Muscle of arm (tissue), 1 donor: ENCODE measurements at regions not wholly inside any gene's neighbourhood (a gene's known extent, or its start where the extent isn't known, plus 50 kb on each side); places are given as distances from the start of the nearest gene placed in this dataset.
"Not testable (repeated sequence)": the region's sequence is repeated elsewhere in the genome, so short reads cannot be mapped to it uniquely, and the experiment has no call there.

Experiments used
- DNase-seq: peaks from one replicate; pipeline ENCODE4 v3.0.0-alpha.2; 2013

DNA sequence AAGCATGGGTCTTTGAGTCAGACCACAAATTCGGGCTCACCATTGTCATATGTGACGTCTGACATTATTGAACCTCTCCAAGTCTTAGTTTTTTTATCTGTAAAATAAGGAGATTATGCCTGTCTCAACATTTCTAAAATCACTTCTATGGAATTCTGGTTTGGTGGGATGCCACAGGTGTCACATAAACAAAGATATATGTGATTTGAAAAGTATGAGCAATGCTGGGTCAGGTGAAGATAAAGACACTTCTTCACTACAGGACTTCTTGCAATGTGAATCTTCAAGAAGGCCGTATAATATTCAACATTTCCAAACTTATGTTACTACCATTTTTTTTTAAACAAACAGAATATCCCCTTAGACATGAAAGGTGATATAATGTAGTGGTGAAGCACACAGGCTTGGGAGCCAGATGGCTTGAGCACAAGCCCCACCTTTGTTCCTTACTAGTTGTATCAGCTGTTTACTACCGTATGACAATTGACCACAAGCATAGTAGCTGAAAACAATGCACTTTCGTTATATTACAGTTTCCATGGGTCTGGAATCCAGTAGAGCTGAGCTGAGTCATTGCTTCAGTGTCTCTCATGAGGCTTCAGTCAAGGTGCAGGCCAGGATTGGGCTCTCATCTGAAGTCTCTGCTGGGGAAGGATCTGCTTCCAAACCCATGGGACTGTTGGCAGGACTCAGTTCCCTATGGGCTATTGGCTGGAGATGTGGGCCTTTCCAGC, 87.7 kb downstream of the UTP18 start:
- DNase-seq, result no peak

DNA sequence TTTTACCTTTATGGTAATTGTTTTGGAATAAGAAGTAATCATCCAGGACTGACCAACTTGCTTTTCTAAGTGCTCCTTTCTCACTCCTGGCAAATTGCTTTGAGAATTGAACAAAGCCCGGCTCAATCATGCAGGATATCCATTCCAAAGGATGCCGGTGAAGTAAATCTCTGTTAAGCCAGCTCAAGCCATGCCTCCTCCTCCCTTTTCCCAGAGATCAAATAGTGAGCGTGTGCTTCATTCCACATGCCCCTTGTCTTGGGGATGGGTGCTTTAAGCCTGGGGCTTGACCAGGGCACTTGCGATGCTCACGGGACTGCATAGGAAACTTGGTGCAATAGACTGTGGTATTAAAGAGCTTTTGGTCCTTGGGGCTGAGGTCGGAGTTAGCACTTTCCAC, 90.7 kb downstream of the UTP18 start:
- no peak for DNase-seq

DNA sequence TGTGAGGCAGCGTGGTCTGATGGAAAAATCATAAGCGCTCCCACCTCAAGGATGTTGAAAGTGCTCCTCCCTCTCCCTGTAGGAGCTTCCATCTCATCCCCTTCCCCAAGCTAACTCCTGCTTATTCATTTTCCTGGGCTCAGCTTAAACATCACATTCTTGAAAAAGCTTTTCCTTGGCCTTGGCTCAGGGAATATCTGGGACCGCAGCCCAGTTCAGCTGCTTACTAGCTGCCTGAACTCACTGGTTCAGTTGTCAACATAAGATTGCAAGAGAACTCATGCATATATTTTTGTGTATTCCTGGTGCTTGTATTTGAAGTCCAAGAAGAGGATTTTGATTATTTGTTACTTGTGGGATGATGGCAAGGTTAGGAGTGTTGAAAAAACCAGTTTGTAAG, 91.5 kb downstream of the UTP18 start:
- peak; percentile 94 for DNase-seq

DNA sequence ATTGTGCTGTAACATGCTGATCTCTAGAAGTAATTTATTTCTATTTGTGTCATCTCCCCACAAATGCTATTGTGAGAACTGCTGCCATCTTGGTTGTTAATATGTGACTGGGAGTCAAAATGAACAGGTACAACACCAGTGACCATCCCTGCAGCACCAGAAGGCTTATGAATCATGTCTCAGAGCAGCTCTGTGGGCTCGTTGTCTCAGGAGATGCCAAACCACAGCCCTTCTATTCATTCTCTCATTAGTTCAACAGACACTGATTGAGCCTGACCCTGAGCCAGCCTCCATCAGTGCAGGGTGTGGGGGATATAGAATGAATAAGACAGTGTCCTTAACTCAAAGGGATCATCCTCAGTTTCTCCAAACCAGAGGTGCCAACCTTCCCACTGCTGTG, 92.5 kb downstream of the UTP18 start:
- DNase-seq, result no peak

DNA sequence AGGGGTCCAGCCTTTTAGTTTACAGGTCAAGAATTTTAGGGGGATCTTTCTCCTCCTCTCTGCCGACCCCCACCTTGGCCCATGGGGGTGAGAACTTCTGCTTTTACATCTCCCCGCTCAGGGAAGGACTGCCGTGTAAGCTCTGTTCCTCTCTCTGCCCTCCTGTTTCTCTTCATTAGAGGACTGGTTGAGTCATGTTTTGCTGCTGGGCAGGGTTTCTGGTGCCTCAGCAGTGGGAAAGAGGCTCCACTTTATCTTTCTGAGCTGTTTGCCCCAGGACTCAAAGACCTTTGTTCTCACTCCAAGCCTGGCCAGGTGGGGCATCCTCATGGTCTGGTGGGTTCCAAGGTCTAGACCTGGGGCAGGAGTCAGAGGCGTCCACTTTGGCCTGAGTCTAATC, 93.0 kb downstream of the UTP18 start:
- DNase-seq, result no peak

DNA sequence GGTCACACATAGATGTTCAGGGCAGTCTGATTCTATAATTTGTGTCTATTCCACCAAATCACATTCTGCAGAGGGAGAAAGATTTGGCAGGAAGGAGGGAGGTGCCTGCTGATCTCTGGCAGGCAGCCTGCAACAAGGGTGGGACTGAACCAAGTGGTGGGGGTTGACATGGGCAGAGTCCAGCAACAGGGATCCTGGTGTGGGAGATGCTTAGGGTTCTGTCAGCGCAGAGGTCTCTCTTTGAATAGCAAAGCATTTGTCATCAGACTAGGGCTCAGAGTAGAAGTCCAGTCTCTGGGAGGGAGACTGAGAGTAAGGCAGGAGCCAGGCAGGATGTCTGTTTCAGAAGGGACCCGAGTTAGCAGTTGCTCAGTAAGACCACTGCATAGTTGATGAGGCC, 94.6 kb downstream of the UTP18 start:
- DNase-seq, result no peak

DNA sequence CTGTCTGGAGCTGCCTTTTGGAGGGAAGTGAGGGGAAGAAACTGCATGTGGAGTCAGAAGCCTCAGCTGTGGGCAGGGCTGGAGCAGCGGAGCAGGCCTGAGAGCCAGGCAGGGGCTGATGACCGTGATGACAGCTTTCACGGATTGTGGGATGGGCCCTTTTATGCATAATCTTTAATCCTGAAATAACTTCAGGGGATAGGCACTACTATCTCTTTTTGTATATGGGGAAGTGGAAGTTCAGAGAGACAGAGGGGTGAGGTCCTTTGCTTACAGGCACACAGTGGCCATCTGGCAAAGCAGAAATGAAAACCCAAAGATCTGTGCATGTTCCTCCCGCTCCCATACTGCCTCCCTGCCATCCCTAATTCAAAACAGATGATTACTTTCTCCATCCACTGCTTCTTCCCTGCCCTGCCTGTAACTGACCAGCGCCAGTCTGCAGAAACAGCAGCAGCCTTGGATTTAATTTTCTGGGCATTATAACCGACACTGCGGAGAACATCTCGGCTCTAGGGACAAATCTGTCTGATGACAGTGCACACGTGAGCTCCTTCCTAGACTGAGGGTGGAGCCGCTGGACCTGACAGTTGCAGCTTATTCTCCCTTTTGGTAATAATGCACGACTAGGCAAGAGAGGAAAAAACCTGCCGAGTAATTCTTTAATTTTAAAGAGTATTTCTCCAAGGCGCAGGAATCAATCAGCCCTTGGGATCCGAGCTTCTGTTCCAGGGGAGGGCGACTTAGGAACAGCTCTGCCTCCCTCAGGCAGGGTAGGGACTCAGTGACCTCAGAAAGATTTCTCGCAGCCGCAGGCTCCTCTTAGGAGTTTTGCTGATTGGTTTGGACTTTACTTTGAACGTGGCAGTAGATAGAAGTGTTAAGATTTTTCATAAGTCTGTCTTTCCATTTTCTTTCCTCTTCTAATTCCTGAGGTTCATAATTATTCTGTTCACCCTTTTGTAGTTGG, 95.4 kb downstream of the UTP18 start:
- DNase-seq, result peak; percentile 31

DNA sequence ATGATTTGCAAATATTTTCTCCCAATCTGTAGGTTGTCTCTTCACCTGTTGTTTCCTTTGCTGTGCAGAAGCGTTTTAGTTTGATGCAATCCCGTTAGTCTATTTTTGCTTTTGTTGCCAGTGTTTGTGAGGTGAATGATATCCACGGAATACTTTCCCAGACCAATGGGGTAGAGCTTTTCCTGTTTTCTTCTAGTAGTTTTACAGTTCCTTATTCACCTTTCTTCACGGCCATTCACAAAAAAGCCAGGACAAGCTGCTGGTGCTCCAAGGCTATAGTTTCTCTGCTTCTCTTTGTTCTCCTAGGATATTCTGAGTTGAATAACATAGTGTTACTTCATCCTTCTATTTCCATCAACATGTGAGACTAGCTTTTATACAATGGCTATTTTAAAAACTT, 98.7 kb downstream of the UTP18 start:
- DNase-seq, result no peak

DNA sequence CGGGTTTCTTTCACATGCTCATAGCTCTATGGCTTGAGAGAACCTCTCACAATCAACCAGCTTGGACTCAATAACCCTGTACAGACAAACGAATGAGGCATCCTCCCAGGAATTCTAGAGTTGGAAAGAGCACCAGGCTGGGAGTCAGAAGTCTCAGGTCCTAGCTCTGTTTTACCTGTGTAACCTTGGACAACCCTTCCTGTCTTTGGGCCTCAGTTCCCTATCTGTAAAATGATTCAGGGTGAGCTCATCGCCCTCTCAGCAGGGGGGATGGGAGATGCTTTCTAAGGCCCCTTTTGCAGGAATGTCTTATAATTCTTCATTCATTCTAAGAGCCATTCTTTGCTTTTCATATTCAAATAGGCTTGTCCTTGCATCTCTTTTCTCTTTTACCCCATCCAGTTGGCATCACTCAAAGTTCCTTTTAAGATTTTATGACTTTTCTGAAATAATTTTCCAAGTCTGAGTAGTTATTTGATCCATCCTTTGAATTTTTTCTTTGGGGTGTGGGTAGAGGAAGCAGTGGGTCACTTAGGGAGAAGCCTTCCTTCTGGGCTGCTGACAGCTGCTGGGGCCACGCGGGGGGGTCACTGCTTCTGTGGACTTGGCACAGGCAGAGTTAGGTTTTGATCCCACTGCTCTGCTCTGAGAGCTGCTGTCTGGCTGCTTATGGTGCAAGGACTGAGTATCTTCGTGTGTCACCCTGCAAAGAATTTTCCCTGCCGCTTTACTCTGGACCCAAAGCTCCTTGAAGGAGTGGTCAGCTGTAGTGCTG, 102.7 kb downstream of the UTP18 start:
- DNase-seq, result no peak

DNA sequence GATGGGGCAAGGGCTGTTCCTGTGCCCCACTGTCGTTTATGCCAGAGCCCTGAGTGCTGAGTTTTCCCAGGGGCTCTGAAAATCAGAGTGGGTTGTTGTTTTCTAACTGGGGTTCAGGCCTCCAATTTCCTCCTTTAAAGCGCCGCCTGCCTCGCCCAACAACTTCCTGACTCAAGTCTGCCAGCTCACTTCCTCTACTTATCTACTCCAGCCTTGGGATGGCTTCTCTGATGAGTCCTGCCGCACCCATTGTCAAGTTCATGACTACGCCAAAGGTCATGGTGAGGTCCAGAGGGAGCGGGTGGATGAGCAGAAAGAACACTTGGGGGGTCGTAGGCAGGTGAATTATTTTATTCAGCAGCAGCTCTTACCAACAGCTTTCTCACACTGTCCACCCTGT, 104.7 kb downstream of the UTP18 start:
- DNase-seq, result no peak

DNA sequence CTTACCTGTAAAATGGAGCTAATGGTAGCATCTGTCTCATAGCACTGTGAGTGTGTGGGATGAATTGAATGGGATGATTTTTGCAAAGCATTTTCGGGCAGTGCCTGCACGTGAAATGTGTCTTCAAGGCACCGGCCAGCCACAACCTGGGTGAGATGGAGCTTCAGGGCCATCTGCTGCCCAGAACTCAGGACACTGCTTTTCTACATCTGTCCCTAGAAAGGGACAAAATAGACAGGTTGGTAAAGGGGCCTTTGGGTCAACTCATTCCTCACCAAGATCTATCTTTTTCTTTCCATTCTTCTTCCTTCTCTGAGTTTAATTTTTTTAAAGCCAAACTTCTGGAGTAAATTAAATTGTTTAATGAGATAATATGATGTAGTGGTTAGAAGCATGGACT, 106.5 kb downstream of the UTP18 start:
- no peak for DNase-seq

DNA sequence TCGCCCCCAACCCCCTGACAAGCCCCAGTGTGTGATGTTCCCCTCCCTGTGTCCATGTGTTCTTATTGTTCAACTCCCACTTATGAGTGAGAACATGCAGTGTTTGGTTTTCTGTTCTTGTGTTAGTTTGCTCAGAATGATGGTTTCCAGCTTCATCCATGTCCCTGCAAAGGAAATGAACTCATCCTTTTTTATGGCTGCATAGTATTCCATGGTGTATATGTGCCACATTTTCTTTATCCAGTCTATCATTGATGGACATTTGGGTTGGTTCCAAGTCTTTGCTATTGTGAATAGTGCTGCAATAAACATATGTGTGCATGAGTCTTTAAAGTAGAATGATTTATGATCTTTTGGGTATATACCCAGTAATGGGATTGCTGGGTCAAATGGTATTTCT, 107.5 kb downstream of the UTP18 start:
- not testable (repeated sequence) for DNase-seq

DNA sequence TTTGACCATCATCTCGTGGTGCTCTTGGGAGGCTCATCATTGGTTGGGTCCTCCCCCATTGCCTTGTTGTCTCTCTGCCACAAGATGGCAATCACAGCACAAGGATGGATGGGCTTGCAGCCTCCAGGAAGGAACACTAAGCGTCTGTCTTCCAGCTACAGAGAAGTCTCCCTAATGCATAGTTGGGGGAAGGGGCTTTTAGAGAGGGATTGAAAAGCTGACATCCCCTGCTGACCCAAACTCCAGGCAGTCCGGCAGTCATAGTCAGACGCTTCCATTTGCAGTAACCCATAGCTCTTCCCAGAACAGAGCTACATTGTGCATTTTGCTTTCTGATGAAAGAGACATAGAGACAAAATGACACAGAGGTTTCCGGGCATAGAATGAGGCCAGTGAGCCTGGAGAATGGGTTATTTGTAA, 111.4 kb downstream of the UTP18 start:
- DNase-seq, result peak; percentile 73

DNA sequence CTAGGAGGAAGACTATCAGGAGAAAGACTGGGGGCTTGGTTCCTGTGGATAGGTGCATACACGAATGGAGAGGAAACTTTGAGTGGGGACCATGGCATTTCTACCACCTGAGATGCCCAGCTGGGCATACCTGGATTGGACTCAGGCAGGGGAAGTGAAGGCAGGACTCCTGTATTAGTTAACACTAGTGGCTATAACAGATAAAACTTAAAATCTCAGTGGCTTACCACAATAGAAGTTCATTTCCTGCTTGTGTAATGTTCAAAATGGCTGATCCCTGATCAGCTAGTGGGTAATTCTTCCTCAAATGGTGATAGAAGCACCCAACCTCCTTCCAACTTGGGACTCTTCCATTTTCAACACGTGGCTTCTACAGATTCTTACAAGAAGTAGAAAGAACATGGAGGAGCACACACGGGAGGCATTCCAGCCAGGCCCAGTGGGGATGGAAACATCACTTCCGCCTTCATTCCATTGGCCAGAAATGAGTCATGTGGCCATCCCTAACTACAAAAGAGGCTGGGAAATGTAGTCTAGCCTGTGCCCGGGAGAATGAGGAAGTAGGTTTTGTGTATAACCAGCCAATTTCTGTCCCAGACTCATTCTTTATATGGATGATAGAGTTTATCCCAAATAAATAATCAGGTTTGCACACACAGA, 112.1 kb downstream of the UTP18 start:
- no peak for DNase-seq

DNA sequence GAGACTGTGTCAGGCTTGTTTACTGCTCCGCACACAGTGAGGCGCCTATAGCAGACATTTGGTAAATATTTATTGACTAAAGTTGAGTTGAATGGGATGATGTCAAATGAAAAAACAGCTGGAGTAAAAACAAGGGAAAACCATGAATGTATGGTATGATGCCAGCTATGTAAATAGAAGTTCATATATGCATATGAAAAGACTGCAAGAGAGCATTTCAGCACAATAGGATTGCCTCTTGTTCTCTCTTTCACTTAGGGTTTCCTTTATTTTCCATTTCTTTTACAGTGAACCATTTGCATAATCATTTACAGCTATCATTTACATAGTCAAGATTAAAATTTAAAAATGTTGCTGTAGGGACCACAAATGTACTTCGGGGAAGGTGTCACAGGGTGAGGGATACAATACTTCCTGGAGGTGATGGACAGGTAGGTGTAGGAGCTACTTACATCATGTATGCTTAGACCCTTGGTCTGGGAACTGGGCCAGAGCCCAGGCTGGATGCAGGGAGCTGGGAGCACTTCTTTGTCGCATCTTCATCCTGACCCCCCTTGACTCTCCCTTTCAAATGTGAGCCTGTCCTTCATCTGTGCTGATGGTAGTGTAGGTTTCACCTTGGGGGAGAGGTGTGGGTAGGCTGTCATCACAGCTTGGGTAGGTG, 113.3 kb downstream of the UTP18 start:
- DNase-seq, result no peak

DNA sequence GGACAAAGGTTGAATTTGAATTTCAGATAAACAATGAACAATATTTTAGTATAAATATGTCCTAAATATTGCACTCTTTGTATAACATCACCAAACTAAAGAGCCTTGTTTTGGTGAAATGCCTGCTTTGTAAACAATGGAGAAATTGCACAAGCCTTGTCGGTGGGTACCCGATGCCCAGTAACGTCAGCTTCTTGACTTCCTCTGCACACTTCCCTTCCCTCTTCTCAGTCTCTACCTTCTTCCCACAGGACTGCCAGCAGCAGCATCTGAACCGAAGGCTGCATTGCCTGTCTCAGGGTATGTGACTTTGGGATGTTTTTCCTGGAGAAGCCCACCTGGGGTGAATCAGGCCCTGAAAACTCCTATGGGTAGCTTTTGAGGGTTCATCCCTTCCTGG, 113.9 kb downstream of the UTP18 start:
- no peak for DNase-seq

DNA sequence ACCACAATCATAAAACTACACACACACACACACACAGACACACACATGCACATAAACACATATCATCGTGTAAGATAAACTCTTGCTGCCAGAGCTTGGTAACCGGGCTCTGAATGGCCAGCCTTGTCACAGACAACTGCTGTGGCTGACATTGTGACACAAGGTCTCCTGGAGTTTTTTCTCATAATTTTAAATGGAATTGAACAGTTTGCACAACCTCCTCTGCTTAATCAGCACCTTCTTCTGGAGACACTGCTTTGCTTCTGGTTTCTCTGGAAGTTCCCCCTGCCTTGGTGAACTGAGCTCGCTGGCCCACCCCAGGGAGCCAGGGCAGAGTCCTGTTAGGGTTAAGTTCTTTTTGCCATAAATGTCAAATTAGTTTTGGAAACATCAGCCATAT, 115.4 kb downstream of the UTP18 start:
- DNase-seq, result no peak

DNA sequence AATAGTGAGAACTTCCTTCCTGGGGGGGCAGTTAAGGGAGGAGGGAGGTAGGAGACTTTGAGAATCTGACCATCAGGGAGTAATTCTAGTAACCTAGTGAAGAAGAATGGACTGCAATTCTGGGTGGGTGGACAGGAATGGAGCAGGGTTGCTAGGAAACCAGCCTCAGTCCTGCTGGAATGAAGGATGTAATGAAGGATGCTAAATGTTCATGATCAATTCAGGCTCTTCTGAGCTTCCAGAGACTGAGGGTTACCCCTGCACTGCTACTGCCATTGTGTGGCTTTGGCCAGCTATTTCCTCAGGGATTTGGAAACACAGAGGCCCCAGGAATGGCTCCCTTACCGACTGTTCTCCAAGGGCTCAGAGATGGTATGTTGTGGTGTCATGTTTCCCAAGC, 116.4 kb downstream of the UTP18 start:
- DNase-seq, result no peak

DNA sequence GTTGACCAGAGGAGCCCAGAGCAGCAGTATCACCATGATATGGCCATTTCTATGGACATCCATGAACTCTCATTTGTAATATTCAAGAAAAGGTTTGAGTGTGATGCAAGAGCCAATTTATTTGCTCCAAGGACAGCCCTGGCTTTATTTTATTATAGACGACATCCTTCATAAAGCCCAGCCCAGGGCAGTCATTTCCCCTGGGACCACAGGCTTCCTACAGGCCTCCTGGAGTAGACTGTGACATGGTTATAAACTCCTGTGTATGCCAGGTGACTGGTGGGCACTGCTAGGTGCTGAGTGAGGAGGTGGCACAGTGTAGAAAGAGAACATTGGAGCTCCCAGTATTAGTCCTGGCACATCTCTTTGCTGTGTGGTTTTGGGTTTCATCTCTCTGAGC, 120.9 kb downstream of the UTP18 start:
- no peak for DNase-seq

DNA sequence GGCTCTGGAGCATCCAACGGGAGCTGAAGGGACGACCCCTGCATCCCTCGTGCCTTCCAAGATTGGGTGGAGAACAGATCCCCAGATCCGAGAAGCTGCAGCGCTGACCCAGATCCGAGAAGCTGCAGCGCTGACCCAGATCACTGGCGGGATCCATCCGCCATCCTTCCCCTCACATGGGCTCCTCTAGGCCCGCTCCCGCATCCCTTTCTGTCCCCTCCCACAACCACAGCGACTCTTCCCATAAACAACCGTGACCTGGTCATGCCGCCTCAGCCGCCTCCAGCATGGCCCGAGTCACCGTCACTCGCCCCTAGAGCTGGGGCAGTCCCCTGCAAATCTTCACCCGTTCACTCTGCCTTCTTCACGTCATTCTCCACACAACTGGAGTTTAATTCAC, 124.9 kb downstream of the UTP18 start:
- DNase-seq, result no peak

DNA sequence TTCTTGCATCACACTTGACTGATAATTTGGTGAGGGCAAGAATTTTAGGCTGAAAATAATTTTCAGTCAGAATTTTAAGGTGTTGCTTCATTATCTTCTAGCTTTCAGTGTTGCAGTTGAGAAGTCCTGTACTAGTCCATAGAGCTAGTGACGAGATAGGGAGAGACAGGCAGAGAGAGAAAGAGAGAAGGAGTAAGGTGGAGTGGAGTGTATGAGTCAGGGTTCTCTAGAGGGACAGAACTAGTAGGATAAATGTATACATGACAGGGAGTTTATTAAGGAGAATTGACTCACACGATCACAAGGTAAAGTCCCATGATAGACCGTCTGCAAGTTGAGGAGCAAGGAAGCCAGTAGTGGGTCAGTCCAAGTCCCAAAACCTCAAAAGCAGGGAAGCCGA, 127.2 kb downstream of the UTP18 start:
- DNase-seq, result no peak
